Osteocyte (in vitro differentiated cells): ENCODE measurements at regions not wholly inside any gene's neighbourhood (a gene's known extent, or its start where the extent isn't known, plus 50 kb on each side); places are given as distances from the start of the nearest gene placed in this dataset.

ENCODE experiments used
- DNase-seq: peaks from one replicate; pipeline ENCODE4 v3.0.0; 2021; ENCODE audit warnings: mixed read lengths; ENCODE audit not compliant: unreplicated experiment; ENCODE audit errors: extremely low spot score
- H3K27ac Mint-ChIP-seq: one replicate; pipeline ENCODE4 v1.8.0; 2021; ENCODE audit warnings: mild to moderate bottlenecking, mixed read lengths; ENCODE audit not compliant: unreplicated experiment
- H3K27me3 Mint-ChIP-seq: one replicate; pipeline ENCODE4 v1.8.0; 2021; ENCODE audit warnings: mixed read lengths; ENCODE audit not compliant: unreplicated experiment
- H3K36me3 Mint-ChIP-seq: one replicate; pipeline ENCODE4 v1.8.0; 2021; ENCODE audit warnings: mixed read lengths; ENCODE audit not compliant: unreplicated experiment
- H3K4me1 Mint-ChIP-seq: one replicate; pipeline ENCODE4 v1.8.0; 2021; ENCODE audit warnings: mixed read lengths; ENCODE audit not compliant: unreplicated experiment
- H3K4me3 Mint-ChIP-seq: one replicate; pipeline ENCODE4 v1.8.0; 2021; ENCODE audit warnings: mild to moderate bottlenecking, moderate library complexity, mixed read lengths; ENCODE audit not compliant: unreplicated experiment
- H3K9me3 Mint-ChIP-seq: one replicate; pipeline ENCODE4 v1.8.0; 2021; ENCODE audit warnings: mixed read lengths; ENCODE audit not compliant: unreplicated experiment
- CTCF ChIP-seq: fragments of 200-600 bp; sonication (generic); IDR thresholded peaks from 2 replicates; pipeline ENCODE4 v1.5.0; 2021; ENCODE audit warnings: antibody characterized with exemption, mild to moderate bottlenecking, moderate library complexity

GRCh38 chr2:129009555-129010146 lies 691.0 kb upstream of the HS6ST1 start:
- Mint-ChIP-seq H3K27me3 (no peaks in the 10 kb centered on the region), H3K27ac (no peak overlapping the region), H3K4me1 (no peaks in the 10 kb centered on the region), H3K36me3 (no peaks in the 10 kb centered on the region), H3K4me3 (no peak overlapping the region), H3K9me3 (peaks cover 2% of the 10 kb centered on the region)
- no peak for DNase-seq
- TF ChIP-seq CTCF, result no peak

GRCh38 chr2:129010262-129010661 lies 691.6 kb upstream of the HS6ST1 start:
- no peak overlapping the region for H3K4me3 Mint-ChIP-seq
- no peak for DNase-seq
- no peaks in the 10 kb centered on the region for H3K27me3 Mint-ChIP-seq
- no peaks in the 10 kb centered on the region for H3K36me3 Mint-ChIP-seq
- no peaks in the 10 kb centered on the region for H3K9me3 Mint-ChIP-seq
- no peak overlapping the region for H3K27ac Mint-ChIP-seq
- H3K4me1 Mint-ChIP-seq, result no peaks in the 10 kb centered on the region
- no peak for TF ChIP-seq CTCF

GRCh38 chr2:129011466-129012061 lies 692.9 kb upstream of the HS6ST1 start:
- H3K4me1 Mint-ChIP-seq, result no peaks in the 10 kb centered on the region
- no peak overlapping the region for H3K4me3 Mint-ChIP-seq
- no peaks in the 10 kb centered on the region for H3K27me3 Mint-ChIP-seq
- no peaks in the 10 kb centered on the region for H3K36me3 Mint-ChIP-seq
- TF ChIP-seq CTCF, result no peak
- H3K9me3 Mint-ChIP-seq, result no peaks in the 10 kb centered on the region
- no peak for DNase-seq
- H3K27ac Mint-ChIP-seq, result no peak overlapping the region

- no peak for TF ChIP-seq CTCF
- no peaks in the 10 kb centered on the region for H3K36me3 Mint-ChIP-seq
- no peak for DNase-seq
- no peak overlapping the region for H3K27ac Mint-ChIP-seq
- H3K4me3 Mint-ChIP-seq, result no peak overlapping the region
- no peaks in the 10 kb centered on the region for H3K27me3 Mint-ChIP-seq
- H3K4me1 Mint-ChIP-seq, result no peaks in the 10 kb centered on the region
- peaks cover 4% of the 10 kb centered on the region for H3K9me3 Mint-ChIP-seq
Measured at GRCh38 chr2:129014432-129014831, 695.8 kb upstream of the HS6ST1 start.

- Mint-ChIP-seq H3K4me1 (no peaks in the 10 kb centered on the region), H3K27me3 (no peaks in the 10 kb centered on the region), H3K36me3 (no peaks in the 10 kb centered on the region), H3K27ac (no peak overlapping the region), H3K9me3 (peaks cover 4% of the 10 kb centered on the region), H3K4me3 (no peak overlapping the region)
- DNase-seq, result no peak
- no peak for TF ChIP-seq CTCF
Measured at GRCh38 chr2:129015397-129016285, 697.0 kb upstream of the HS6ST1 start.
